Suprapubic skin (tissue), 4 donors: ENCODE measurements at regions not wholly inside any gene's neighbourhood (a gene's known extent, or its start where the extent isn't known, plus 50 kb on each side); places are given as distances from the start of the nearest gene placed in this dataset.

Experiments used
- POLR2A ChIP-seq, 2 donors: fragments of 450-650 bp; IDR thresholded peaks; one replicate each; pipeline ENCODE4 v1.6.1; 2017; ENCODE audit warnings: antibody characterized with exemption in 2 of 2, mild to moderate bottlenecking in 2 of 2, moderate library complexity in 2 of 2
- POLR2AphosphoS5 ChIP-seq, 3 donors: sonication (generic); formaldehyde crosslinking; IDR thresholded peaks; one replicate each; pipeline ENCODE4 v1.6.1; 2017; ENCODE audit warnings: antibody characterized with exemption in 3 of 3
- TF ChIP-seq, protein P1 (sequence below), 2 donors: fragments of 200-600 bp in 1 of 2; fragments of 450-650 bp in 1 of 2; sonication (generic) in 1 of 2; IDR thresholded peaks; one replicate each; pipeline ENCODE4 v1.5.1; 2016 to 2019; ENCODE audit warnings: antibody characterized with exemption in 2 of 2, mild to moderate bottlenecking in 1 of 2, moderate library complexity in 1 of 2

GRCh38 chr5:73393611-73394489 is 54.7 kb downstream of the FOXD1 start:
- TF ChIP-seq, protein P1, sequence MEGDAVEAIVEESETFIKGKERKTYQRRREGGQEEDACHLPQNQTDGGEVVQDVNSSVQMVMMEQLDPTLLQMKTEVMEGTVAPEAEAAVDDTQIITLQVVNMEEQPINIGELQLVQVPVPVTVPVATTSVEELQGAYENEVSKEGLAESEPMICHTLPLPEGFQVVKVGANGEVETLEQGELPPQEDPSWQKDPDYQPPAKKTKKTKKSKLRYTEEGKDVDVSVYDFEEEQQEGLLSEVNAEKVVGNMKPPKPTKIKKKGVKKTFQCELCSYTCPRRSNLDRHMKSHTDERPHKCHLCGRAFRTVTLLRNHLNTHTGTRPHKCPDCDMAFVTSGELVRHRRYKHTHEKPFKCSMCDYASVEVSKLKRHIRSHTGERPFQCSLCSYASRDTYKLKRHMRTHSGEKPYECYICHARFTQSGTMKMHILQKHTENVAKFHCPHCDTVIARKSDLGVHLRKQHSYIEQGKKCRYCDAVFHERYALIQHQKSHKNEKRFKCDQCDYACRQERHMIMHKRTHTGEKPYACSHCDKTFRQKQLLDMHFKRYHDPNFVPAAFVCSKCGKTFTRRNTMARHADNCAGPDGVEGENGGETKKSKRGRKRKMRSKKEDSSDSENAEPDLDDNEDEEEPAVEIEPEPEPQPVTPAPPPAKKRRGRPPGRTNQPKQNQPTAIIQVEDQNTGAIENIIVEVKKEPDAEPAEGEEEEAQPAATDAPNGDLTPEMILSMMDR (IDR thresholded peaks at IDR 0.05): no peak
- no peak for TF ChIP-seq POLR2A (IDR thresholded peaks at IDR 0.05)
- no peak for TF ChIP-seq POLR2AphosphoS5 (IDR thresholded peaks at IDR 0.05)
